Smooth muscle cell of the brain vasculature (primary cell): ENCODE measurements at regions not wholly inside any gene's neighbourhood (a gene's known extent, or its start where the extent isn't known, plus 50 kb on each side); places are given as distances from the start of the nearest gene placed in this dataset.
"Not testable (repeated sequence)": the region's sequence is repeated elsewhere in the genome, so short reads cannot be mapped to it uniquely, and the experiment has no call there.

ENCODE experiments used
- DNase-seq: peaks from one replicate; pipeline ENCODE4 v3.0.0-alpha.2; 2012; ENCODE audit warnings: low read depth, low spot score

GRCh38 chr15:62853114-62853840, 189.3 kb upstream of the TPM1 start:
- no peak for DNase-seq

GRCh38 chr15:62853841-62854225, 188.7 kb upstream of the TPM1 start:
- no peak for DNase-seq

- no peak for DNase-seq
Measured at GRCh38 chr15:62854420-62855084, 188.0 kb upstream of the TPM1 start.

- no peak for DNase-seq
Measured at GRCh38 chr15:62855085-62855476, 187.5 kb upstream of the TPM1 start.

GRCh38 chr15:62856466-62857246, 185.9 kb upstream of the TPM1 start:
- DNase-seq, result no peak

- no peak for DNase-seq
Measured at GRCh38 chr15:62857411-62857853, 185.1 kb upstream of the TPM1 start.

- no peak for DNase-seq
Measured at GRCh38 chr15:62858343-62858742, 184.2 kb upstream of the TPM1 start.

GRCh38 chr15:62862717-62863116, 179.8 kb upstream of the TPM1 start:
- no peak for DNase-seq

GRCh38 chr15:62866366-62866765, 176.2 kb upstream of the TPM1 start:
- no peak for DNase-seq

- DNase-seq, result no peak
Measured at GRCh38 chr15:62867844-62868243, 174.7 kb upstream of the TPM1 start.

- DNase-seq, result no peak
Measured at GRCh38 chr15:62868507-62868906, 174.0 kb upstream of the TPM1 start.

- DNase-seq, result no peak
Measured at GRCh38 chr15:62869116-62869515, 173.4 kb upstream of the TPM1 start.

- DNase-seq, result no peak
Measured at GRCh38 chr15:62870216-62870615, 172.3 kb upstream of the TPM1 start.

- DNase-seq, result not testable (repeated sequence)
Measured at GRCh38 chr15:62870701-62871100, 171.8 kb upstream of the TPM1 start.

- no peak for DNase-seq
Measured at GRCh38 chr15:62873203-62873602, 169.3 kb upstream of the TPM1 start.

GRCh38 chr15:62874064-62874463, 168.5 kb upstream of the TPM1 start:
- no peak for DNase-seq

- no peak for DNase-seq
Measured at GRCh38 chr15:62874959-62875625, 167.5 kb upstream of the TPM1 start.

GRCh38 chr15:62875626-62876021, 166.9 kb upstream of the TPM1 start:
- no peak for DNase-seq

GRCh38 chr15:62877276-62877857, 165.2 kb upstream of the TPM1 start:
- DNase-seq, result no peak

- DNase-seq, result no peak
Measured at GRCh38 chr15:62878070-62878469, 164.5 kb upstream of the TPM1 start.

GRCh38 chr15:62879770-62880169, 162.8 kb upstream of the TPM1 start:
- DNase-seq, result no peak

- no peak for DNase-seq
Measured at GRCh38 chr15:62880278-62880677, 162.3 kb upstream of the TPM1 start.
